ENCODE measurements at regions not wholly inside any gene's neighbourhood (a gene's known extent, or its start where the extent isn't known, plus 50 kb on each side); places are given as distances from the start of the nearest gene placed in this dataset.

DNA sequence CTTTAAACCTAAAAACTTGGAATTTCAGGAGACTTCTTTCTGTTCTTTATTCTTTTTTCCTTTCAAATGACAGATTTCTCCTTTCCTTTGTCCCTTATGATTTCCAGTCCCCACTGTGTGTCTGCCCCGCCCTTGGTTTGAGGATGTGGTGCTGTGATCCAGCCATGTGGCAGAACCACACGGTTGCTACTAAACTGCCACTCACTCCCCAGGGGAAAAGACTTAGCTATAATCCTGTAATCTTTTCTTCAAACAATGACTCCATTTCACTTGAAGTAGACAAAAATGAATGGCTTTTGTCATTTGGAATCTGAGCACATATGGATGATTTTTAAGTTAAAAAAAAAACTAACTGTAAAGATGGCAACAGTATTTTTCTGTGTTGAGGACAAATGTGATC lies 76.2 kb upstream of the STAM2 start:
- Histone ChIP-seq H3K4me1 (no peaks in the 10 kb centered on the region), H3K27ac (no peak overlapping the region), H3K27me3 (no peaks in the 10 kb centered on the region), H3K4me3 (no peak overlapping the region), H3K9me3 (no peaks in the 10 kb centered on the region), H3K36me3 (no peaks in the 10 kb centered on the region)
- TF ChIP-seq, protein P1, sequence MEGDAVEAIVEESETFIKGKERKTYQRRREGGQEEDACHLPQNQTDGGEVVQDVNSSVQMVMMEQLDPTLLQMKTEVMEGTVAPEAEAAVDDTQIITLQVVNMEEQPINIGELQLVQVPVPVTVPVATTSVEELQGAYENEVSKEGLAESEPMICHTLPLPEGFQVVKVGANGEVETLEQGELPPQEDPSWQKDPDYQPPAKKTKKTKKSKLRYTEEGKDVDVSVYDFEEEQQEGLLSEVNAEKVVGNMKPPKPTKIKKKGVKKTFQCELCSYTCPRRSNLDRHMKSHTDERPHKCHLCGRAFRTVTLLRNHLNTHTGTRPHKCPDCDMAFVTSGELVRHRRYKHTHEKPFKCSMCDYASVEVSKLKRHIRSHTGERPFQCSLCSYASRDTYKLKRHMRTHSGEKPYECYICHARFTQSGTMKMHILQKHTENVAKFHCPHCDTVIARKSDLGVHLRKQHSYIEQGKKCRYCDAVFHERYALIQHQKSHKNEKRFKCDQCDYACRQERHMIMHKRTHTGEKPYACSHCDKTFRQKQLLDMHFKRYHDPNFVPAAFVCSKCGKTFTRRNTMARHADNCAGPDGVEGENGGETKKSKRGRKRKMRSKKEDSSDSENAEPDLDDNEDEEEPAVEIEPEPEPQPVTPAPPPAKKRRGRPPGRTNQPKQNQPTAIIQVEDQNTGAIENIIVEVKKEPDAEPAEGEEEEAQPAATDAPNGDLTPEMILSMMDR (IDR thresholded peaks at IDR 0.05): no peak
- DNase-seq: no peak
- no peak for ATAC-seq
- intact Hi-C loops (cut with DNase I): no loop called here

GRCh38 chr2:152254486-152254885 lies 78.9 kb upstream of the STAM2 start:
- no peak for ATAC-seq

DNA sequence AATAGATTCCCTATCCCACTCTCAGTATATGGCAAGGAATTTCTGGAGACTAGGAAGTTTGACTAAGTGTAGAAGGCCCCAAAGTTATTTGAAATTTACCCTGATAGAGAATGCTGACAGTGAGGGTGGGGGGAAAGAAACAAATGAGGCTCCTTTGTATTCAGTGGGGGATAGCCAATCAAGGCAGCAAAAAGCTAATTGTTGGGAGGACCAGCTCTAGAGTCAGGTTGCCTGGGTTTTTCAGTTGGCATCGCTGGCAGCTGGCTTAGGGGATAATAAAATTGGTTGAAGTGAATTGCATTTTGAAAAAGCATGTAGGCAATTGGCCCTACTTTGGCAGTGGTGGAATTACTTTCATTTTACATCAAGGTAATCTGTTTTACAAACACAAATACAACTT lies 79.4 kb upstream of the STAM2 start:
- intact Hi-C loops (cut with DNase I): no loop called here
- no peaks in the 10 kb centered on the region for H3K27me3 ChIP-seq
- no peaks in the 10 kb centered on the region for H3K36me3 ChIP-seq
- DNase-seq (no peak), ATAC-seq (no peak)
- no peak overlapping the region for H3K27ac ChIP-seq
- H3K4me3 ChIP-seq: no peak overlapping the region
- TF ChIP-seq, protein P1 (IDR thresholded peaks at IDR 0.05): no peak
- H3K9me3 ChIP-seq: no peaks in the 10 kb centered on the region
- H3K4me1 ChIP-seq: no peaks in the 10 kb centered on the region

More at GRCh38 chr2:152254486-152254885, 78.9 kb upstream of the STAM2 start:
- Histone ChIP-seq H3K9me3 (no peaks in the 10 kb centered on the region), H3K4me3 (no peak overlapping the region), H3K4me1 (no peaks in the 10 kb centered on the region), H3K27ac (no peak overlapping the region), H3K36me3 (no peaks in the 10 kb centered on the region), H3K27me3 (no peaks in the 10 kb centered on the region)
- TF ChIP-seq, protein P1 (IDR thresholded peaks at IDR 0.05): no peak
- no peak for DNase-seq
- intact Hi-C loops (cut with DNase I): no loop called here

- Histone ChIP-seq H3K27me3 (no peaks in the 10 kb centered on the region), H3K36me3 (no peaks in the 10 kb centered on the region), H3K4me1 (no peaks in the 10 kb centered on the region), H3K4me3 (no peak overlapping the region), H3K9me3 (peaks cover 0 to 2% of the 10 kb centered on the region in 2 donors), H3K27ac (no peak overlapping the region)
- TF ChIP-seq, protein P1 (IDR thresholded peaks at IDR 0.05): no peak
- DNase-seq (no peak), ATAC-seq (no peak)
- intact Hi-C loops (cut with DNase I): no loop called here
These were observed 79.1 kb upstream of the FMNL2 start for GRCh38 chr2:152255918-152256317.

GRCh38 chr2:152260939-152261338 lies 74.0 kb upstream of the FMNL2 start:
- peaks cover 0 to 3% of the 10 kb centered on the region in 2 donors for H3K9me3 ChIP-seq
- DNase-seq (no peak), ATAC-seq (no peak)
- H3K36me3 ChIP-seq: no peaks in the 10 kb centered on the region
- no peak overlapping the region for H3K27ac ChIP-seq
- TF ChIP-seq, protein P1 (IDR thresholded peaks at IDR 0.05): no peak
- H3K27me3 ChIP-seq: no peaks in the 10 kb centered on the region
- H3K4me1 ChIP-seq: no peaks in the 10 kb centered on the region
- intact Hi-C loops (cut with DNase I): no loop called here
- no peak overlapping the region for H3K4me3 ChIP-seq
